ENCODE measurements at regions not wholly inside any gene's neighbourhood (a gene's known extent, or its start where the extent isn't known, plus 50 kb on each side); places are given as distances from the start of the nearest gene placed in this dataset.

GRCh38 chr14:84181072-84181471 lies 1348.9 kb upstream of the FLRT2 start:
- DNase-seq (ENCODE audit: low read depth): no peak
- TF ChIP-seq CTCF (IDR thresholded peaks at IDR 0.05; ENCODE audit: insufficient read depth, low read depth, low read length, missing control alignments): no peak
- no peak overlapping the region for H3K4me3 ChIP-seq (ENCODE audit: low read length)

- TF ChIP-seq CTCF (IDR thresholded peaks at IDR 0.05; ENCODE audit: insufficient read depth, low read depth, low read length, missing control alignments): no peak
- no peak overlapping the region for H3K4me3 ChIP-seq (ENCODE audit: low read length)
- no peak for DNase-seq (ENCODE audit: low read depth)
These were observed 1334.4 kb upstream of the FLRT2 start for GRCh38 chr14:84195514-84195913.

GRCh38 chr14:84197704-84198103 lies 1332.2 kb upstream of the FLRT2 start:
- DNase-seq (ENCODE audit: low read depth): no peak
- H3K4me3 ChIP-seq (ENCODE audit: low read length): no peak overlapping the region
- TF ChIP-seq CTCF (IDR thresholded peaks at IDR 0.05; ENCODE audit: insufficient read depth, low read depth, low read length, missing control alignments): no peak

- TF ChIP-seq CTCF (IDR thresholded peaks at IDR 0.05; ENCODE audit: insufficient read depth, low read depth, low read length, missing control alignments): no peak
- no peak for DNase-seq (ENCODE audit: low read depth)
- H3K4me3 ChIP-seq (ENCODE audit: low read length): no peak overlapping the region
These were observed 1327.5 kb upstream of the FLRT2 start for GRCh38 chr14:84202486-84202885.

GRCh38 chr14:84203896-84204295 lies 1326.0 kb upstream of the FLRT2 start:
- no peak for DNase-seq (ENCODE audit: low read depth)
- no peak for TF ChIP-seq CTCF (IDR thresholded peaks at IDR 0.05; ENCODE audit: insufficient read depth, low read depth, low read length, missing control alignments)
- no peak overlapping the region for H3K4me3 ChIP-seq (ENCODE audit: low read length)

GRCh38 chr14:84208451-84208850 lies 1321.5 kb upstream of the FLRT2 start:
- H3K4me3 ChIP-seq (ENCODE audit: low read length): no peak overlapping the region
- TF ChIP-seq CTCF (IDR thresholded peaks at IDR 0.05; ENCODE audit: insufficient read depth, low read depth, low read length, missing control alignments): no peak
- no peak for DNase-seq (ENCODE audit: low read depth)

GRCh38 chr14:84209031-84209430 lies 1320.9 kb upstream of the FLRT2 start:
- no peak overlapping the region for H3K4me3 ChIP-seq (ENCODE audit: low read length)
- DNase-seq (ENCODE audit: low read depth): no peak
- no peak for TF ChIP-seq CTCF (IDR thresholded peaks at IDR 0.05; ENCODE audit: insufficient read depth, low read depth, low read length, missing control alignments)
